H7 (cell line): ENCODE measurements at regions not wholly inside any gene's neighbourhood (a gene's known extent, or its start where the extent isn't known, plus 50 kb on each side); places are given as distances from the start of the nearest gene placed in this dataset.
A peak's percentile ranks its signal among the peaks of the same experiment; 100 is the strongest.

Experiments used
- DNase-seq: peaks from one replicate; pipeline ENCODE4 v3.0.0; 2012
- H3K27me3 ChIP-seq: 2 replicates; pipeline ENCODE4 v1.6.0; 2011; ENCODE audit warnings: mild to moderate bottlenecking, low read length; ENCODE audit not compliant: control insufficient read depth, insufficient read depth
- H3K36me3 ChIP-seq: replicated peaks from 2 replicates; pipeline ENCODE4 v1.5.1; 2011; ENCODE audit warnings: low read length; ENCODE audit not compliant: control insufficient read depth, insufficient read depth
- H3K4me3 ChIP-seq: 2 replicates; pipeline ENCODE4 v1.5.1; 2011; ENCODE audit warnings: low read depth, mild to moderate bottlenecking, control low read depth, low read length, moderate library complexity; ENCODE audit not compliant: insufficient read depth

GRCh38 chr6:11396860-11397259, 140.7 kb upstream of the TMEM170B start:
- DNase-seq, result no peak
- no peak overlapping the region for H3K4me3 ChIP-seq
- no peaks in the 10 kb centered on the region for H3K27me3 ChIP-seq
- no peaks in the 10 kb centered on the region for H3K36me3 ChIP-seq

GRCh38 chr6:11393713-11394627, 143.6 kb upstream of the TMEM170B start:
- Histone ChIP-seq H3K4me3 (no peak overlapping the region), H3K27me3 (no peaks in the 10 kb centered on the region), H3K36me3 (no peaks in the 10 kb centered on the region)
- no peak for DNase-seq

GRCh38 chr6:11392778-11393507, 144.6 kb upstream of the TMEM170B start:
- Histone ChIP-seq H3K4me3 (no peak overlapping the region), H3K27me3 (no peaks in the 10 kb centered on the region), H3K36me3 (no peaks in the 10 kb centered on the region)
- DNase-seq, result no peak

GRCh38 chr6:11391934-11392777, 145.4 kb upstream of the TMEM170B start:
- no peak for DNase-seq
- Histone ChIP-seq H3K27me3 (no peaks in the 10 kb centered on the region), H3K4me3 (no peak overlapping the region), H3K36me3 (no peaks in the 10 kb centered on the region)

GRCh38 chr6:11389977-11390376, 147.6 kb upstream of the TMEM170B start:
- no peaks in the 10 kb centered on the region for H3K36me3 ChIP-seq
- DNase-seq, result no peak
- H3K4me3 ChIP-seq, result no peak overlapping the region
- H3K27me3 ChIP-seq, result no peaks in the 10 kb centered on the region

GRCh38 chr6:11388983-11389944, 148.3 kb upstream of the TMEM170B start:
- no peak for DNase-seq
- Histone ChIP-seq H3K36me3 (no peaks in the 10 kb centered on the region), H3K4me3 (no peak overlapping the region), H3K27me3 (no peaks in the 10 kb centered on the region)

- Histone ChIP-seq H3K36me3 (no peaks in the 10 kb centered on the region), H3K4me3 (no peak overlapping the region), H3K27me3 (no peaks in the 10 kb centered on the region)
- no peak for DNase-seq
Measured at GRCh38 chr6:11387707-11388430, 149.7 kb upstream of the TMEM170B start.

GRCh38 chr6:11386726-11387125, 150.8 kb upstream of the TMEM170B start:
- DNase-seq, result no peak
- Histone ChIP-seq H3K4me3 (no peak overlapping the region), H3K27me3 (no peaks in the 10 kb centered on the region), H3K36me3 (no peaks in the 10 kb centered on the region)

- no peaks in the 10 kb centered on the region for H3K36me3 ChIP-seq
- no peak for DNase-seq
- no peak overlapping the region for H3K4me3 ChIP-seq
- H3K27me3 ChIP-seq, result no peaks in the 10 kb centered on the region
Measured at GRCh38 chr6:11386323-11386722, 151.2 kb upstream of the TMEM170B start.

- peak; percentile 30 for DNase-seq
- Histone ChIP-seq H3K27me3 (no peaks in the 10 kb centered on the region), H3K4me3 (no peak overlapping the region), H3K36me3 (no peaks in the 10 kb centered on the region)
Measured at GRCh38 chr6:11384531-11385309, 152.3 kb upstream of the NEDD9 start.

GRCh38 chr6:11381801-11382513, 149.5 kb upstream of the NEDD9 start:
- Histone ChIP-seq H3K36me3 (no peaks in the 10 kb centered on the region), H3K4me3 (no peak overlapping the region), H3K27me3 (no peaks in the 10 kb centered on the region)
- DNase-seq, result no peak
